HepG2 (cell line): ENCODE measurements at regions not wholly inside any gene's neighbourhood (a gene's known extent, or its start where the extent isn't known, plus 50 kb on each side); places are given as distances from the start of the nearest gene placed in this dataset.
A peak's percentile ranks its signal among the peaks of the same experiment; 100 is the strongest.

ENCODE experiments used
- BCL6 ChIP-seq: IDR thresholded peaks from 2 replicates; pipeline ENCODE4 v1.6.1; 2016; ENCODE audit warnings: missing genetic modification reagents, missing compliant biosample characterization
- DPF2 ChIP-seq: sonication (generic); formaldehyde crosslinking; IDR thresholded peaks from 2 replicates; pipeline ENCODE4 v1.4.0; 2020; ENCODE audit warnings: mild to moderate bottlenecking, low read depth, missing genetic modification reagents, borderline replicate concordance
- FIP1L1 ChIP-seq: fragments of 200-400 bp; formaldehyde crosslinking; IDR thresholded peaks from 2 replicates; pipeline ENCODE4 v1.6.1; 2018; ENCODE audit warnings: low read depth, mild to moderate bottlenecking, low read length, moderate library complexity, borderline replicate concordance; ENCODE audit not compliant: insufficient read depth
- FOSL1 ChIP-seq: sonication (generic); formaldehyde crosslinking; IDR thresholded peaks from 2 replicates; pipeline ENCODE4 v1.9.0; 2021; ENCODE audit warnings: missing genetic modification reagents, borderline replicate concordance
- ISX ChIP-seq: sonication (generic); formaldehyde crosslinking; conservative IDR thresholded peaks from 2 replicates; pipeline ENCODE4 v1.5.0; 2020; ENCODE audit warnings: missing genetic modification reagents
- MATR3 ChIP-seq: sonication (generic); formaldehyde crosslinking; IDR thresholded peaks from 2 replicates; pipeline ENCODE4 v1.4.0; 2020; ENCODE audit warnings: missing genetic modification reagents
- NCOA2 ChIP-seq: sonication (generic); formaldehyde crosslinking; IDR thresholded peaks from 2 replicates; pipeline ENCODE4 v1.8.0; 2022; ENCODE audit warnings: inconsistent platforms
- NR2F1 ChIP-seq, 2 experiments: fragments of 450-650 bp in 1 of 2; formaldehyde crosslinking in 1 of 2; IDR thresholded peaks; 2 replicates each; pipeline versions ENCODE4 v1.5.0 to v1.6.1; 2016 to 2020; ENCODE audit warnings: mild to moderate bottlenecking in 1 of 2, missing compliant biosample characterization in 1 of 2, missing genetic modification reagents in 1 of 2, moderate library complexity in 1 of 2
- NRL ChIP-seq: sonication (generic); formaldehyde crosslinking; IDR thresholded peaks from 2 replicates; pipeline ENCODE4 v1.5.0; 2020; ENCODE audit warnings: missing genetic modification reagents, mild to moderate bottlenecking, moderate library complexity, borderline replicate concordance
- PITX1 ChIP-seq: sonication (generic); formaldehyde crosslinking; IDR thresholded peaks from 2 replicates; pipeline ENCODE4 v1.5.1; 2020; ENCODE audit warnings: mild to moderate bottlenecking, missing genetic modification reagents
- ZBTB3 ChIP-seq: sonication (generic); formaldehyde crosslinking; IDR thresholded peaks from 2 replicates; pipeline ENCODE4 v1.4.0; 2020; ENCODE audit warnings: low read depth, mild to moderate bottlenecking, moderate library complexity, missing genetic modification reagents, borderline replicate concordance
- ZBTB42 ChIP-seq: sonication (generic); formaldehyde crosslinking; IDR thresholded peaks from 2 replicates; pipeline ENCODE4 v1.5.0; 2020; ENCODE audit warnings: mild to moderate bottlenecking, missing genetic modification reagents
- ZNF17 ChIP-seq: sonication (generic); formaldehyde crosslinking; IDR thresholded peaks from 2 replicates; pipeline ENCODE4 v1.5.0; 2020; ENCODE audit warnings: mild to moderate bottlenecking, missing genetic modification reagents
- ZNF292 ChIP-seq: sonication (generic); formaldehyde crosslinking; IDR thresholded peaks from 2 replicates; pipeline ENCODE4 v1.8.1; 2022; ENCODE audit warnings: mild to moderate bottlenecking, low read depth, missing genetic modification reagents, borderline replicate concordance
- ZNF350 ChIP-seq: sonication (generic); formaldehyde crosslinking; IDR thresholded peaks from 2 replicates; pipeline ENCODE4 v1.4.0; 2020; ENCODE audit warnings: mild to moderate bottlenecking, low read depth, missing genetic modification reagents, borderline replicate concordance
- ZNF562 ChIP-seq: sonication (generic); formaldehyde crosslinking; IDR thresholded peaks from 2 replicates; pipeline ENCODE4 v1.8.0; 2022; ENCODE audit warnings: missing genetic modification reagents, borderline replicate concordance
- ZNF589 ChIP-seq: sonication (generic); formaldehyde crosslinking; conservative IDR thresholded peaks from 2 replicates; pipeline ENCODE4 v1.8.0; 2022; ENCODE audit warnings: mild to moderate bottlenecking, moderate library complexity, missing genetic modification reagents
- ZNF619 ChIP-seq: sonication (generic); formaldehyde crosslinking; IDR thresholded peaks from 2 replicates; pipeline ENCODE4 v1.4.0; 2020; ENCODE audit warnings: mild to moderate bottlenecking, missing genetic modification reagents
- ZNF629 ChIP-seq: sonication (generic); formaldehyde crosslinking; conservative IDR thresholded peaks from 2 replicates; pipeline ENCODE4 v1.5.0; 2020; ENCODE audit warnings: missing genetic modification reagents
- ZSCAN31 ChIP-seq: sonication (generic); formaldehyde crosslinking; IDR thresholded peaks from 2 replicates; pipeline ENCODE4 v1.5.0; 2020; ENCODE audit warnings: low read depth, mild to moderate bottlenecking, missing genetic modification reagents
- TF ChIP-seq, protein P1 (sequence below): sonication (generic); formaldehyde crosslinking; IDR thresholded peaks from 2 replicates; pipeline ENCODE4 v1.4.0; 2020; ENCODE audit warnings: low read depth, mild to moderate bottlenecking, missing genetic modification reagents
- TF ChIP-seq, protein P2 (sequence below): sonication (generic); formaldehyde crosslinking; IDR thresholded peaks from 2 replicates; pipeline ENCODE4 v1.5.0; 2020; ENCODE audit warnings: missing genetic modification reagents, mild to moderate bottlenecking, borderline replicate concordance
- TF ChIP-seq, protein P3 (sequence below): sonication (generic); formaldehyde crosslinking; IDR thresholded peaks from 2 replicates; pipeline ENCODE4 v1.4.0; 2020; ENCODE audit warnings: mild to moderate bottlenecking, missing genetic modification reagents, borderline replicate concordance

DNA sequence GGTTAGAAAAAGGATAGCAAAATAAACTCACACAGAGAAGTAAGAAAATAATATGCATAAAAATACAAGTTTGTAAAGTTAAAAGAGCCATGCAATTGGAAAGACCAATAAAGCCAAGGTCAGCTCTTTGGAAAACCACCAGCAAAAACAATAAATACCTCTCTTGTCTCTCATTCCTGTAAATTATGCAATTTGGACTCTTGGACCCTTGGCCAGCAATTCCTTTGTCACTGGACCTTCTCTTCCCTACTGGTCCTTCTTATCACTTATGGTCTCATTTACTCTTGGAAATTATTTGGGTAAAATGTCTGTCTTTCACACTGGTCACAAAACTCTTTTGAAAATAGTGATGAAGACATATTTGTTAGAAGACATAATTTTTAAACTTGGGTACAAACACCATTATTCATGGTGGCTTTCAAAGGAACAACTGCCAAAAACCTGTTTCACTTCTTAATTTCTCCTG lies 379.5 kb downstream of the TMEM232 start (continued):
- TF ChIP-seq MATR3 (no peak), ZNF350 (CRISPR knock-in tag) (no peak), ZBTB3 (CRISPR knock-in tag) (no peak), NR2F1 (CRISPR knock-in tag; IDR thresholded peaks at IDR 0.05) (peak in 1 of 2 experiments; percentile 31; a peak in 1 of 4 replicates), ZNF619 (CRISPR knock-in tag) (no peak), ZNF292 (no peak), ZNF589 (CRISPR knock-in tag) (no peak), ZBTB42 (no peak), FOSL1 (no peak), ZNF629 (no peak), NCOA2 (CRISPR knock-in tag) (peak; percentile 99), DPF2 (CRISPR knock-in tag) (peak; percentile 77), ZNF17 (CRISPR knock-in tag) (no peak), NRL (CRISPR knock-in tag) (no peak), BCL6 (CRISPR knock-in tag) (peak; percentile 89), ISX (CRISPR knock-in tag) (no peak), ZNF562 (CRISPR knock-in tag) (no peak), FIP1L1 (no peak), ZSCAN31 (CRISPR knock-in tag) (no peak), PITX1 (CRISPR knock-in tag) (no peak)
- TF ChIP-seq, protein P1, sequence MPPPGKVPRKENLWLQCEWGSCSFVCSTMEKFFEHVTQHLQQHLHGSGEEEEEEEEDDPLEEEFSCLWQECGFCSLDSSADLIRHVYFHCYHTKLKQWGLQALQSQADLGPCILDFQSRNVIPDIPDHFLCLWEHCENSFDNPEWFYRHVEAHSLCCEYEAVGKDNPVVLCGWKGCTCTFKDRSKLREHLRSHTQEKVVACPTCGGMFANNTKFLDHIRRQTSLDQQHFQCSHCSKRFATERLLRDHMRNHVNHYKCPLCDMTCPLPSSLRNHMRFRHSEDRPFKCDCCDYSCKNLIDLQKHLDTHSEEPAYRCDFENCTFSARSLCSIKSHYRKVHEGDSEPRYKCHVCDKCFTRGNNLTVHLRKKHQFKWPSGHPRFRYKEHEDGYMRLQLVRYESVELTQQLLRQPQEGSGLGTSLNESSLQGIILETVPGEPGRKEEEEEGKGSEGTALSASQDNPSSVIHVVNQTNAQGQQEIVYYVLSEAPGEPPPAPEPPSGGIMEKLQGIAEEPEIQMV = no peak
- TF ChIP-seq, protein P2, sequence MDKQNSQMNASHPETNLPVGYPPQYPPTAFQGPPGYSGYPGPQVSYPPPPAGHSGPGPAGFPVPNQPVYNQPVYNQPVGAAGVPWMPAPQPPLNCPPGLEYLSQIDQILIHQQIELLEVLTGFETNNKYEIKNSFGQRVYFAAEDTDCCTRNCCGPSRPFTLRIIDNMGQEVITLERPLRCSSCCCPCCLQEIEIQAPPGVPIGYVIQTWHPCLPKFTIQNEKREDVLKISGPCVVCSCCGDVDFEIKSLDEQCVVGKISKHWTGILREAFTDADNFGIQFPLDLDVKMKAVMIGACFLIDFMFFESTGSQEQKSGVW = no peak
- TF ChIP-seq, protein P3, sequence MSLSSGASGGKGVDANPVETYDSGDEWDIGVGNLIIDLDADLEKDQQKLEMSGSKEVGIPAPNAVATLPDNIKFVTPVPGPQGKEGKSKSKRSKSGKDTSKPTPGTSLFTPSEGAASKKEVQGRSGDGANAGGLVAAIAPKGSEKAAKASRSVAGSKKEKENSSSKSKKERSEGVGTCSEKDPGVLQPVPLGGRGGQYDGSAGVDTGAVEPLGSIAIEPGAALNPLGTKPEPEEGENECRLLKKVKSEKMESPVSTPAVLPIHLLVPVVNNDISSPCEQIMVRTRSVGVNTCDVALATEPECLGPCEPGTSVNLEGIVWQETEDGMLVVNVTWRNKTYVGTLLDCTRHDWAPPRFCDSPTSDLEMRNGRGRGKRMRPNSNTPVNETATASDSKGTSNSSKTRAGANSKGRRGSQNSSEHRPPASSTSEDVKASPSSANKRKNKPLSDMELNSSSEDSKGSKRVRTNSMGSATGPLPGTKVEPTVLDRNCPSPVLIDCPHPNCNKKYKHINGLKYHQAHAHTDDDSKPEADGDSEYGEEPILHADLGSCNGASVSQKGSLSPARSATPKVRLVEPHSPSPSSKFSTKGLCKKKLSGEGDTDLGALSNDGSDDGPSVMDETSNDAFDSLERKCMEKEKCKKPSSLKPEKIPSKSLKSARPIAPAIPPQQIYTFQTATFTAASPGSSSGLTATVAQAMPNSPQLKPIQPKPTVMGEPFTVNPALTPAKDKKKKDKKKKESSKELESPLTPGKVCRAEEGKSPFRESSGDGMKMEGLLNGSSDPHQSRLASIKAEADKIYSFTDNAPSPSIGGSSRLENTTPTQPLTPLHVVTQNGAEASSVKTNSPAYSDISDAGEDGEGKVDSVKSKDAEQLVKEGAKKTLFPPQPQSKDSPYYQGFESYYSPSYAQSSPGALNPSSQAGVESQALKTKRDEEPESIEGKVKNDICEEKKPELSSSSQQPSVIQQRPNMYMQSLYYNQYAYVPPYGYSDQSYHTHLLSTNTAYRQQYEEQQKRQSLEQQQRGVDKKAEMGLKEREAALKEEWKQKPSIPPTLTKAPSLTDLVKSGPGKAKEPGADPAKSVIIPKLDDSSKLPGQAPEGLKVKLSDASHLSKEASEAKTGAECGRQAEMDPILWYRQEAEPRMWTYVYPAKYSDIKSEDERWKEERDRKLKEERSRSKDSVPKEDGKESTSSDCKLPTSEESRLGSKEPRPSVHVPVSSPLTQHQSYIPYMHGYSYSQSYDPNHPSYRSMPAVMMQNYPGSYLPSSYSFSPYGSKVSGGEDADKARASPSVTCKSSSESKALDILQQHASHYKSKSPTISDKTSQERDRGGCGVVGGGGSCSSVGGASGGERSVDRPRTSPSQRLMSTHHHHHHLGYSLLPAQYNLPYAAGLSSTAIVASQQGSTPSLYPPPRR (CRISPR knock-in tag) = no peak
